MM.1S (cell line): ENCODE measurements at regions not wholly inside any gene's neighbourhood (a gene's known extent, or its start where the extent isn't known, plus 50 kb on each side); places are given as distances from the start of the nearest gene placed in this dataset.

Source experiments
- DNase-seq: peaks from one replicate; pipeline ENCODE4 v3.0.0-alpha.2; 2015
- H2AFZ ChIP-seq: fragments of 300-600 bp; sonication (generic); 2 replicates; pipeline ENCODE4 v1.6.0; 2016; ENCODE audit warnings: antibody characterized with exemption, low read length
- H3F3A ChIP-seq: fragments of 300-600 bp; sonication (generic); 2 replicates; pipeline ENCODE4 v1.6.1; 2016; ENCODE audit warnings: mild to moderate bottlenecking, antibody characterized with exemption, low read length, moderate library complexity, mixed read lengths; ENCODE audit not compliant: insufficient read depth
- H3K27ac ChIP-seq: fragments of 300-600 bp; sonication (generic); 2 replicates; pipeline ENCODE4 v1.5.1; 2016; ENCODE audit warnings: mild to moderate bottlenecking, low read length
- H3K27me3 ChIP-seq: fragments of 300-600 bp; sonication (generic); replicated peaks from 2 replicates; pipeline ENCODE4 v1.6.0; 2016; ENCODE audit warnings: low read length; ENCODE audit not compliant: insufficient read depth
- H3K36me3 ChIP-seq: fragments of 300-600 bp; sonication (generic); replicated peaks from 2 replicates; pipeline ENCODE4 v1.6.1; 2016; ENCODE audit warnings: mild to moderate bottlenecking, low read length, mixed read lengths; ENCODE audit not compliant: insufficient read depth
- H3K4me1 ChIP-seq: fragments of 300-600 bp; sonication (generic); 2 replicates; pipeline ENCODE4 v1.6.1; 2016; ENCODE audit warnings: low read length, mixed read lengths
- H3K4me2 ChIP-seq: fragments of 300-600 bp; sonication (generic); 2 replicates; pipeline ENCODE4 v1.6.0; 2016; ENCODE audit warnings: low read depth, low read length
- H3K4me3 ChIP-seq: fragments of 300-600 bp; sonication (generic); 2 replicates; pipeline ENCODE4 v1.5.1; 2016; ENCODE audit warnings: low read length, mixed read lengths
- H3K79me2 ChIP-seq: fragments of 300-600 bp; sonication (generic); 2 replicates; pipeline ENCODE4 v1.6.1; 2016; ENCODE audit warnings: mixed run types, low read length, mixed read lengths
- H3K9ac ChIP-seq: fragments of 300-600 bp; sonication (generic); 2 replicates; pipeline ENCODE4 v1.6.1; 2016; ENCODE audit warnings: low read length, mixed read lengths
- H3K9me2 ChIP-seq: fragments of 300-600 bp; sonication (generic); replicated peaks from 2 replicates; pipeline ENCODE4 v1.6.1; 2016; ENCODE audit warnings: mild to moderate bottlenecking, low read length, mixed read lengths; ENCODE audit not compliant: insufficient read depth
- H3K9me3 ChIP-seq: fragments of 300-600 bp; sonication (generic); replicated peaks from 2 replicates; pipeline ENCODE4 v1.6.1; 2016; ENCODE audit warnings: mild to moderate bottlenecking, low read length, mixed read lengths; ENCODE audit not compliant: insufficient read depth
- H4K20me1 ChIP-seq: fragments of 300-600 bp; sonication (generic); 2 replicates; pipeline ENCODE4 v1.6.1; 2016; ENCODE audit warnings: mild to moderate bottlenecking, low read length, moderate library complexity, mixed read lengths; ENCODE audit not compliant: insufficient read depth
- CTCF ChIP-seq: fragments of 300-600 bp; sonication (generic); IDR thresholded peaks from 2 replicates; pipeline ENCODE4 v1.5.1; 2016; ENCODE audit warnings: antibody characterized with exemption, low read length, mixed read lengths
- EZH2 ChIP-seq: fragments of 300-600 bp; sonication (generic); optimal IDR thresholded peaks from 2 replicates; pipeline ENCODE3; 2017; ENCODE audit warnings: low read depth, mild to moderate bottlenecking, antibody characterized with exemption, low read length, mixed read lengths
- EZH2phosphoT487 ChIP-seq: fragments of 300-600 bp; sonication (generic); IDR thresholded peaks from 2 replicates; pipeline ENCODE4 v1.6.1; 2018; ENCODE audit warnings: antibody characterized with exemption, low read length

- Histone ChIP-seq H3K36me3 (no peaks in the 10 kb centered on the region), H3K9me3 (no peaks in the 10 kb centered on the region), H3K4me2 (no peak overlapping the region), H3K9me2 (no peaks in the 10 kb centered on the region), H2AFZ (no peak overlapping the region), H4K20me1 (no peaks in the 10 kb centered on the region), H3K27ac (no peak overlapping the region), H3K79me2 (no peaks in the 10 kb centered on the region), H3K4me3 (no peak overlapping the region), H3K27me3 (no peaks in the 10 kb centered on the region), H3K9ac (no peak overlapping the region), H3F3A (no peaks in the 10 kb centered on the region), H3K4me1 (no peaks in the 10 kb centered on the region)
- TF ChIP-seq CTCF = no peak
- TF ChIP-seq EZH2 = no peak
- no peak for TF ChIP-seq EZH2phosphoT487
- no peak for DNase-seq
These were observed 983.4 kb downstream of the EFNB2 start for GRCh38 chr13:105552078-105552477.

- TF ChIP-seq EZH2phosphoT487 (no peak), CTCF (no peak), EZH2 (no peak)
- no peaks in the 10 kb centered on the region for H3K9me3 ChIP-seq
These were observed 987.6 kb downstream of the EFNB2 start for GRCh38 chr13:105547851-105548250.

GRCh38 chr13:105545811-105546210 is 989.7 kb downstream of the EFNB2 start:
- H3K4me3 ChIP-seq = no peak overlapping the region
- no peak overlapping the region for H3K27ac ChIP-seq
- no peak overlapping the region for H3K9ac ChIP-seq
- H3K27me3 ChIP-seq = no peaks in the 10 kb centered on the region
- no peaks in the 10 kb centered on the region for H3K9me2 ChIP-seq
- H3K4me2 ChIP-seq = no peak overlapping the region
- no peaks in the 10 kb centered on the region for H3K36me3 ChIP-seq
- no peak for DNase-seq
- H3F3A ChIP-seq = no peaks in the 10 kb centered on the region
- no peaks in the 10 kb centered on the region for H4K20me1 ChIP-seq
- H2AFZ ChIP-seq = no peak overlapping the region
- no peaks in the 10 kb centered on the region for H3K9me3 ChIP-seq
- H3K79me2 ChIP-seq = no peaks in the 10 kb centered on the region
- H3K4me1 ChIP-seq = no peaks in the 10 kb centered on the region
- TF ChIP-seq EZH2 (no peak), EZH2phosphoT487 (no peak), CTCF (no peak)

More at GRCh38 chr13:105547851-105548250, 987.6 kb downstream of the EFNB2 start:
- H4K20me1 ChIP-seq = no peaks in the 10 kb centered on the region
- no peak overlapping the region for H3K27ac ChIP-seq
- H3K27me3 ChIP-seq = no peaks in the 10 kb centered on the region
- no peaks in the 10 kb centered on the region for H3K9me2 ChIP-seq
- H3K9ac ChIP-seq = no peak overlapping the region
- H2AFZ ChIP-seq = no peak overlapping the region
- no peaks in the 10 kb centered on the region for H3K79me2 ChIP-seq
- no peaks in the 10 kb centered on the region for H3F3A ChIP-seq
- no peak overlapping the region for H3K4me3 ChIP-seq
- no peaks in the 10 kb centered on the region for H3K4me1 ChIP-seq
- H3K4me2 ChIP-seq = no peak overlapping the region
- H3K36me3 ChIP-seq = no peaks in the 10 kb centered on the region
- DNase-seq = no peak
